Body of pancreas (tissue), 4 donors: ENCODE measurements at regions not wholly inside any gene's neighbourhood (a gene's known extent, or its start where the extent isn't known, plus 50 kb on each side); places are given as distances from the start of the nearest gene placed in this dataset.

Source experiments
- POLR2A ChIP-seq, 3 donors: fragments of 450-650 bp; IDR thresholded peaks; one replicate each; pipeline ENCODE4 v1.6.1; 2016; ENCODE audit warnings: antibody characterized with exemption in 3 of 3, mild to moderate bottlenecking in 2 of 3
- TF ChIP-seq, protein P1 (sequence below), 7 experiments: fragments of 450-650 bp in 4 of 7; fragments of 200-600 bp in 3 of 7; sonication (generic) in 3 of 7; IDR thresholded peaks; one replicate each; pipeline ENCODE4 v1.5.1; 2016 to 2019; ENCODE audit warnings: antibody characterized with exemption in 7 of 7

DNA sequence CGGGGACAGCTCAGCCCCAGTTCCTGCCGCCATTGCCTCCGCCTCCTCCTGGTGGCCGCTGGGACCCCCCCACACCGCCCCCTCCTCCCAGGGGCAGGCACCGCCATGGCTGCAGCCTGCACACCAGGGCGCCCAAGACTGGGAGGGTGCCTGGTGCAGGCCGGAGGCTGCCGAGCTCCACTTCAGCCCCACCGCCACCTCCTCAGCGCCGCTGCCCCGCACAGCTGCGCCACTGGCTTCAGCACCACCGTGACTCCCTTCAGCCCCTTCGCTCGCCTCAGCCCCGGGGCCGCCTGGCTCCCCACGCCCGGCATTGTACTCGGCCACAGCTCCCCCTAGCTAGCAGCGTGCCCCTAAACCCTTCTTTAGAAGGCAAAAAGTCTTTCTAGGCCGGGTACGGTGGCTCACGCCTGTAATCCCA is 131.1 kb downstream of the CRYBB2 start:
- TF ChIP-seq, protein P1, sequence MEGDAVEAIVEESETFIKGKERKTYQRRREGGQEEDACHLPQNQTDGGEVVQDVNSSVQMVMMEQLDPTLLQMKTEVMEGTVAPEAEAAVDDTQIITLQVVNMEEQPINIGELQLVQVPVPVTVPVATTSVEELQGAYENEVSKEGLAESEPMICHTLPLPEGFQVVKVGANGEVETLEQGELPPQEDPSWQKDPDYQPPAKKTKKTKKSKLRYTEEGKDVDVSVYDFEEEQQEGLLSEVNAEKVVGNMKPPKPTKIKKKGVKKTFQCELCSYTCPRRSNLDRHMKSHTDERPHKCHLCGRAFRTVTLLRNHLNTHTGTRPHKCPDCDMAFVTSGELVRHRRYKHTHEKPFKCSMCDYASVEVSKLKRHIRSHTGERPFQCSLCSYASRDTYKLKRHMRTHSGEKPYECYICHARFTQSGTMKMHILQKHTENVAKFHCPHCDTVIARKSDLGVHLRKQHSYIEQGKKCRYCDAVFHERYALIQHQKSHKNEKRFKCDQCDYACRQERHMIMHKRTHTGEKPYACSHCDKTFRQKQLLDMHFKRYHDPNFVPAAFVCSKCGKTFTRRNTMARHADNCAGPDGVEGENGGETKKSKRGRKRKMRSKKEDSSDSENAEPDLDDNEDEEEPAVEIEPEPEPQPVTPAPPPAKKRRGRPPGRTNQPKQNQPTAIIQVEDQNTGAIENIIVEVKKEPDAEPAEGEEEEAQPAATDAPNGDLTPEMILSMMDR (IDR thresholded peaks at IDR 0.05), result no peak
- TF ChIP-seq POLR2A (IDR thresholded peaks at IDR 0.05), result no peak
